Rectal smooth muscle tissue (tissue), 1 donor: ENCODE measurements at regions not wholly inside any gene's neighbourhood (a gene's known extent, or its start where the extent isn't known, plus 50 kb on each side); places are given as distances from the start of the nearest gene placed in this dataset.

Experiments used
- H3K27ac ChIP-seq: one replicate; pipeline ENCODE4 v1.7.0; 2013; ENCODE audit warnings: low read depth, low read length, inconsistent platforms
- H3K27me3 ChIP-seq: one replicate; pipeline ENCODE4 v1.7.0; 2013; ENCODE audit warnings: low read length; ENCODE audit not compliant: control insufficient read depth, insufficient read depth
- H3K36me3 ChIP-seq: one replicate; pipeline ENCODE4 v1.7.0; 2013; ENCODE audit warnings: low read length; ENCODE audit not compliant: control insufficient read depth, insufficient read depth
- H3K4me1 ChIP-seq: one replicate; pipeline ENCODE4 v1.7.0; 2013; ENCODE audit warnings: low read length; ENCODE audit not compliant: control insufficient read depth, insufficient read depth
- H3K4me3 ChIP-seq: one replicate; pipeline ENCODE4 v1.7.0; 2013; ENCODE audit warnings: low read length
- H3K9ac ChIP-seq: one replicate; pipeline ENCODE4 v1.7.0; 2013; ENCODE audit warnings: low read length

- no peak overlapping the region for H3K27ac ChIP-seq
- H3K36me3 ChIP-seq: no peaks in the 10 kb centered on the region
- H3K4me1 ChIP-seq: no peaks in the 10 kb centered on the region
- no peak overlapping the region for H3K9ac ChIP-seq
- no peak overlapping the region for H3K4me3 ChIP-seq
- H3K27me3 ChIP-seq: no peaks in the 10 kb centered on the region
These were observed 74.0 kb upstream of the PIM1 start for GRCh38 chr6:37095997-37096396.

DNA sequence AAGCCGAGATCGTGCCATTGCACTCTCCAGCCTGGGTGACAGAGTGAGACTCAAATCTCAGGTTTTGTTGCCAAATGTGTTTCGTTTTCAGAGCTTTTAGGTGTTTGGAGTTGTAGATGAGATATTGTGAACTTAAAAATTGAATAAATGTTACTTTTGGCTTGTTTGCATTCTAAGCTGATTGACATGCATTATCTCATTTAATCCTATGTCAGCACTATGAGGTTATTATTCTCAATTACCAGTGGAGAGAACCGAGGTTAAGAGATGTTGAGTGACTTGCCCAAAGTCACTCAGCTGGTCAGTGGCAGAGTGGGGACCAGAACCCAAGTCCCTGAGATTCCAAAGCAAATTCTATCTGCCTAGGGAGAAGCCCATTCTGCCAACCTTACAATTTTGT, 72.6 kb upstream of the PIM1 start:
- Histone ChIP-seq H3K27me3 (no peaks in the 10 kb centered on the region), H3K9ac (no peak overlapping the region), H3K27ac (no peak overlapping the region), H3K4me1 (peaks cover 5% of the 10 kb centered on the region), H3K36me3 (no peaks in the 10 kb centered on the region), H3K4me3 (no peak overlapping the region)

DNA sequence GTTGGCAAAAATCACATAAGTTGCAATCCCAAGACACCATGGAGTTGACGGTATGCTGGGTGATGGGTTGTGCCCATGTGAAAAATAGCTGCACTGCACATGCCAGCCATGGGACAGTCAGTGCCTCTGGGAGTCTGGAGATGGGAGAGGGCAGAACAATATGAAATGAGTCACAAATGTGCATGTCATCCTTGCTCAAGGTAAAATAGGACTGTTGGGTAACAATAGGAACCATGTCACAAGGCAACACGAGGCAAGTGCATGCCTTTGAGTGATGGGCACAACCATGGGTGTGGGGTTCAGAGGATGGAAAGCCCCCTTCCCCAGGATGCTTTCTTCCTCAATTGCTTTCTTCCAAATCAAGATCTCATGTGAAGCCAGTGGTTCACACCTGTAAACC, 70.5 kb upstream of the PIM1 start:
- no peak overlapping the region for H3K4me3 ChIP-seq
- H3K4me1 ChIP-seq: peaks cover 16% of the 10 kb centered on the region
- H3K9ac ChIP-seq: no peak overlapping the region
- no peaks in the 10 kb centered on the region for H3K36me3 ChIP-seq
- H3K27ac ChIP-seq: no peak overlapping the region
- no peaks in the 10 kb centered on the region for H3K27me3 ChIP-seq

GRCh38 chr6:37100745-37101144, 69.2 kb upstream of the PIM1 start:
- Histone ChIP-seq H3K9ac (no peak overlapping the region), H3K4me3 (no peak overlapping the region), H3K27me3 (no peaks in the 10 kb centered on the region), H3K36me3 (no peaks in the 10 kb centered on the region), H3K4me1 (peaks cover 16% of the 10 kb centered on the region), H3K27ac (no peak overlapping the region)

- Histone ChIP-seq H3K4me1 (peaks cover 16% of the 10 kb centered on the region), H3K27ac (peak overlapping the region; percentile 90), H3K36me3 (no peaks in the 10 kb centered on the region), H3K4me3 (peak overlapping the region; percentile 67), H3K9ac (peak overlapping the region; percentile 5), H3K27me3 (no peaks in the 10 kb centered on the region)
These were observed 68.0 kb upstream of the PIM1 start for GRCh38 chr6:37101991-37102298.

DNA sequence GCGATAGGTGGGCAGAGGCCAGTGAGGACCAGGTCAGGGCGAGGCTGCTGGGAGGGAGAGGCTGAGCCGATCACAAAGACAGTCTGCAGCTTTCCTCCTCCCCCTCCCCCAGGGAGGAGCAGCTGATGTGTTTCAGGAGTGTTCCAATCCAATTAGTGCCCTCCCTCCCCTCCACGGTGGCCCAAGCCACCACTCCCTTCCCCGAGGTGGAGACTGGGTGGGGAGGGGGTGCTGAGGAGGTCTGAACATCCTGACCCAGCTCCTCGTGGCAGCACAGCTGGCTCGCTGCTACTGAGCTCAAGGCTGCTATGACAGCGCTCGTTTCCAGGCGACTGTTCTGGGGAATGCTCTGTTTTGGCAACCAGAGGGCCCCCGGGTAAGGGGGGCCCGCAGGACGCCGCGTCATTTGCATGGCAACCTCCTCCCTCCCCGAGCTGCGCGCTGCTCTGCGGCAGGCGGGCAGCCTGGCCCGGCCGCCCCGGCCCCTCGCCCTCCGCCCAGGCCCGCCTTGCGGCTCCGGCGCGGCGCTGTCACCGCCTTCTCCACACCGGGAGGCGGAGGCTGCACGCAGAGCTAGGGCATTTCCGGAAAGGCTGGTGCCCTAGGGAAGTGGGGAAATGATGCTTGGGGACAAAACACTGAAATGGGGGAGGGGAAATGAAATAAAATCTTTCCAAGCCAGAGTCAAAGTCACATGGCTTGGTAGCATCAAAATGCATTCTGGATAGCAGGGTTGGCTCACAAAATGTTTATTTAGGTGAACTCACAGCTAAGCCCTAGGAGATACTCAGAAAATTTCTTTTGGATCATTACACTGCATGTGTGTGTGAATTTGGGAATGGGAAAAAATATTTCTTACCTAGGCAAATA, 67.4 kb upstream of the PIM1 start:
- H3K4me3 ChIP-seq: peak overlapping the region; percentile 67
- H3K27ac ChIP-seq: peak overlapping the region; percentile 90
- H3K36me3 ChIP-seq: no peaks in the 10 kb centered on the region
- H3K4me1 ChIP-seq: peaks cover 16% of the 10 kb centered on the region
- H3K27me3 ChIP-seq: no peaks in the 10 kb centered on the region
- H3K9ac ChIP-seq: peak overlapping the region; percentile 5

GRCh38 chr6:37103169-37104039, 66.5 kb upstream of the PIM1 start:
- Histone ChIP-seq H3K9ac (no peak overlapping the region), H3K4me3 (peak overlapping the region; percentile 67), H3K27me3 (no peaks in the 10 kb centered on the region), H3K27ac (peak overlapping the region; percentile 90), H3K36me3 (no peaks in the 10 kb centered on the region), H3K4me1 (peaks cover 16% of the 10 kb centered on the region)

- no peak overlapping the region for H3K9ac ChIP-seq
- H3K4me1 ChIP-seq: peaks cover 16% of the 10 kb centered on the region
- H3K27ac ChIP-seq: no peak overlapping the region
- no peak overlapping the region for H3K4me3 ChIP-seq
- no peaks in the 10 kb centered on the region for H3K36me3 ChIP-seq
- no peaks in the 10 kb centered on the region for H3K27me3 ChIP-seq
These were observed 65.2 kb upstream of the PIM1 start for GRCh38 chr6:37104824-37105147.

DNA sequence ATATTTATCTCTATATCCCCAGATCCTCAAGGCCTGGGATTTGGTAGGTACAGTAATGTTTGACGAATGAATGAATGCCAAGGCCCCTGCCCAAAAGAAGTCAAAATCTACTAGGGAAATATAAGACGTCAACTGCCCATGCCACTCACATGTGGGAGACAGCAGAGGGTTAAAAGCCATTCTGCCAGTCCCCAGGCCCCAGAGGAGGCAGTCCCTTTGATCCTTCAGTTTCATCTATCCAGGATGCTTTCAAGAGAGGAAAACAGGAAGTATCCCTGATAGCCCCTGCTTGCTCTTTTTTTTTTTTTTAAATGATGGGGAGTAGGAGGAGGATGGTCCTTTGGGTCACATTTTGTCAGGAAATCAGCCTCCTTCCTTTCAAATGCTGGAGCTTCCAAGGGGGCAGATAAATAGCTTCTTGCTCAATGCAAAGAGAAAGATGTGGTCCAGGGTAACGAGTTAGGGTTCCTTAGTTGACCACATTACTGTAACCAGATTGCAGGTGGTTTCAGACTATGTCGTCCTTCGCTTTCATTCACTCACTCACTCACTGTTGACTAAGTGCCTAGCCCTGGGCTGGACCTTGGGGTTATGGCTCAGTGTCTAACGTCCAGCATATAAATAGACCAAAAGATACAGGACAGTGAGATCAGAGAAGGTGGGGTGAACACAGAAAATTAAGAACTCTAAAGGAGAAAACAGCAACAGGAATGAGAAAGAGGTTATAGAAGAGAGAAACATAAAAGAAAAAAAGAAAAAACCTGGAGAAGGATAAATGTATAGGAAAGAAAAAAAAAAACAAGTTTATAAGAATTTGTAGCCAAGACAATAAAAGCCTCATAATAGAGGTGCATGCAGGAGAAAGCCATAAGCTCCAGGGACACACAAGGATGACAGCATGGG, 64.6 kb upstream of the PIM1 start:
- no peaks in the 10 kb centered on the region for H3K36me3 ChIP-seq
- H3K27me3 ChIP-seq: no peaks in the 10 kb centered on the region
- H3K4me1 ChIP-seq: peaks cover 16% of the 10 kb centered on the region
- no peak overlapping the region for H3K9ac ChIP-seq
- no peak overlapping the region for H3K4me3 ChIP-seq
- no peak overlapping the region for H3K27ac ChIP-seq

DNA sequence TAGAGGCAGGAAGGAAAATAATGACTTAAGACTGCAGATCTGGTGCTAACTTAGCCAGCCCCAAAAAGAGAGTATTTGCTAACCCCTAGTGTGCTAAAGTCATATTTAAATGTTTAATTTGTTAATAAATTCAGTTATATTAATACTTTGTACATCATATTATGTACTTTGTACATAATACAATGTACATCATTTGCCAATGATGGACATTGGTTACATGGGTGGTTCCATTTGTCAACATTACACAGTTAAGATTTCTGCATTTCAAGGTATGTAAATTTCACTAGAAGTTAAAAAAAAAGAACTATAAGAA, 63.9 kb upstream of the PIM1 start:
- no peak overlapping the region for H3K9ac ChIP-seq
- no peaks in the 10 kb centered on the region for H3K36me3 ChIP-seq
- no peak overlapping the region for H3K4me3 ChIP-seq
- H3K27me3 ChIP-seq: no peaks in the 10 kb centered on the region
- no peak overlapping the region for H3K27ac ChIP-seq
- peaks cover 16% of the 10 kb centered on the region for H3K4me1 ChIP-seq

GRCh38 chr6:37106554-37106953, 63.4 kb upstream of the PIM1 start:
- Histone ChIP-seq H3K4me3 (no peak overlapping the region), H3K9ac (no peak overlapping the region), H3K27me3 (no peaks in the 10 kb centered on the region), H3K27ac (no peak overlapping the region), H3K4me1 (peaks cover 16% of the 10 kb centered on the region), H3K36me3 (no peaks in the 10 kb centered on the region)

DNA sequence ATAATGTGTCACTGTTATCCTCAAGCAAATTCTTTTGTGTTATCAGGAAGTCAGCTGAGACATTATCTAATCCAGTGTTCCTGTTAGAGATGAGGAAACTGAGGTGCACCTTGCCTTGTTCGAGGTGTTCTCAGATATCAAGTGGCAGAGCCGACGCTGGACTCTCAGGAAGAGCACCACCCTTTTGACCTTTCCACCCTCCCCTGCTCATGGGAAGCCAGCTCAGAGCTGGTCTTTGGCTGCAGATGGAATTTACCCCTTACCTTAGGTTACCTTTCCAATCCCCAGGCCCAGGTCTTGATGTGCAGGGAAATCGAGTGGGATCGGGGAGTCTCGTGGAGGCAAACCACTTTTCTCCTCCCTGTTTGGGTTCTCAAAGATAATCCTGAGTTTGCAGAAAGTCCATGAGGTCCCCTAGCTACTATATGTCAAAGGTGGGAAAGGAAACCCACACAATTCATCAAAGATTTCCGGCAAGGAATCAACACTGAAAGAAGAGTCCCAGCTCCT, 62.9 kb upstream of the PIM1 start:
- H3K4me3 ChIP-seq: no peak overlapping the region
- H3K9ac ChIP-seq: no peak overlapping the region
- H3K4me1 ChIP-seq: peaks cover 13% of the 10 kb centered on the region
- no peaks in the 10 kb centered on the region for H3K36me3 ChIP-seq
- H3K27ac ChIP-seq: no peak overlapping the region
- no peaks in the 10 kb centered on the region for H3K27me3 ChIP-seq
